HL-60/S4 treated with phorbol 12-myristate 13-acetate at 8.2 ng/mL for 4 days and 3 days (cell line): ENCODE measurements at regions not wholly inside any gene's neighbourhood (a gene's known extent, or its start where the extent isn't known, plus 50 kb on each side); places are given as distances from the start of the nearest gene placed in this dataset.
"Not testable (repeated sequence)": the region's sequence is repeated elsewhere in the genome, so short reads cannot be mapped to it uniquely, and the experiment has no call there.

Experiments used
- in situ Hi-C: fragments of 300-500 bp; cut with MboI; formaldehyde crosslinking; loops from 2 replicates; pipeline ENCODE4 v1.15.0; 2022; ENCODE audit warnings: low sequenced_read_pairs

DNA sequence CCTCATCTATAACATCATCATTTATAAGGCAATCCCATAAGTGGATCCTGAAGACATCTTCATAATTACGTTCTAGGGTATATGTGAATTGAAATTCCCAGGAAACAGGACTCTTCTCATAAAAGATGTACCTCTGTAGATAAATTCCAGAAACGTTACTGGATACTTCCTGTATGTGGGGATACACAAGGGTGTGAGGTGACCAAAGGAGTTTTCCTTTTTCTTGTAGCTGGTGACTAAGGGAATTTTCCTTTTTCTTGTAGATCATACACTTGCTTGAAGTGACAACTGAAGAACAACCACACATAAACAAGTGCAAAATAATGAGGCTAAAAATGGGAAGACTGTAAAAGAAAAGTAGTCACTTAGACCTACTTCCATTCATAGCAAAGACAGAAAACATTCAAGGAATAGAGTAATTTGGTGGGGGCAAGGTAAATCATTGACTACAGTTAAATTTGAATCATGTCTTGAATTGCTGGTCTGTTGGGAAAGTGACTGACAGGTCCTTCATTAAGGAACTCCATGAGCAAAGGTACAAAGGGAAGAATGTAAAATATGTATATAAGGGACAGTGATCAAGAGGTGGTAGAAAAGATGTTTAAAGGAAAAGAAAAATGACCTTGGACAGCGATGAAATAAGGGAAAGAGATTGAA lies 53.2 kb upstream of the UBE2E3 start:
- in situ Hi-C loops, result no loop called here

DNA sequence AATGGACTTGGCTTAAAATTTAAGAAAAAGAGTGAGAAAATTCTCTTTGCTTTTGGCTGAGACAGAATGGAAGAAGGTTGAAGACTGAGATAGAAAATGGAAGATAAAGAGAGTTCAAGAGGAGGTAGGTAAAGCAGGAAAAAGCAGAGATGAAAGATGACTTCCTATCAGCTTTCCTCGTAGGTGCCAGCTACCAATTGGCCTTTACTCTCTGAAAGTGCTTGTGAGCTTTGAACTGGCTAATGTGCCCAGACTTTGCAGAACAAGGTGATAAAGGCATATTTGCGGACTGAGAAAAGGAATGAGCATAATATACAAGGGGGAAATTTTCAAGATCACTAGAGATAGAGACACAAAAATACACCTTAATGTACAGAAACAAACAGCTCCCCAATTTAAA lies 54.7 kb upstream of the UBE2E3 start:
- in situ Hi-C loops, result no loop called here

DNA sequence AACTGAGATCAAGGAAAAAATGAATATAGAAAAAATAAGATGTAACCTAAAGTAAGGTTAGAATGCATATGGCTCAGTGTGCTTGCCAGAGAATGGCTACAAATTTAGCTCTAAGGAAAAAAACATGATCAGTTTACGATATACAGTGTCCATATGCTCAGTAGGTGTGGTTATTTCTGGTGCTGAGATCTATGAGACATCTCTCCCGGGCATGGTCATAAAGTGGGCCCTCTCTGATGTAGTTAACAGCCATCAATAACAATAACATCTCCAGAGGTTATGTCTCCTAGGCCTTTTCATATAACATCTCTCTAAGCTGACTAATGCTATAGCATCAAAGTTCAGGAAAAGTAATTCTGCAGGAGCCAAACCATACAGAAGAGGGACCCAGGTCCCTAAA lies 56.3 kb upstream of the UBE2E3 start:
- in situ Hi-C loops, result no loop called here

DNA sequence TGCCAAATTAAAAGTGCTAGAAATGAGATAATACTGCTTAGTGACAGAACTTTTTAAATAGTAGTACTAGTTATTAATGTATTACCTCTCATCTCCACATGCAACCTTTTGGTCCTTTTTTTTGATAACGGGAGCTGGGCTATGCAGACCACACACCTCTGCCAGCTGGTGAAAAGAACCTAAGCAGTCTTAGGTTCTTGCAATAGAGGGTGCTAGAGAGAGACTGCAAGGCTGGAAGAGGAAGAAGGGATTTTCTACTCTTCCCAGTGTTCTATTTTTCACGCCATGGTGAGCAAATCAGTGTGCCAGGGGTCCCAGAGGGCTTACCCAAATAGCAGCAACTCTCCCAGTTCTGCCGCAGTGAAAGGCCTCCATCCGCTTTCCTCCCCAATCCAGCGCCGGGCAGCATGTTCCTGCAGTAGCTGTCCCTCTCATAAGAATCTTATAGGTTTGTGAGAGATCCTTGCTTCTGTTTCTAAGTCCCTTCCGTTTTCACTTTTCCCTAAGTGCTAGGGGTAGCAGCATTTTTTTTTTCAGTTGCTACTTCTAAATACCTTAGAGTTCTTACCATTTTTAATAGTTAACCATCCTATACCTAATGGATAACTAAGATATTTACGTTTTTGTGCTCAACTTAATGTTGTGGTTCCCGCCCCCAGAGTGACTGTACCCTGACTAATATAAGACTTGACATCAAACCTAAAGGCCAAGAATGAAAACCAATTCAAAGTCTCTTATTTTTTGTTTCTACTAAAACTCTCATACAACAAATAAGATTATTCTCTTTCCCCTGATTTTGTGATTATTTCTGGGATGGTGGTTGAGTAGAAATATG lies 69.4 kb upstream of the UBE2E3 start:
- in situ Hi-C loops, result no loop called here

DNA sequence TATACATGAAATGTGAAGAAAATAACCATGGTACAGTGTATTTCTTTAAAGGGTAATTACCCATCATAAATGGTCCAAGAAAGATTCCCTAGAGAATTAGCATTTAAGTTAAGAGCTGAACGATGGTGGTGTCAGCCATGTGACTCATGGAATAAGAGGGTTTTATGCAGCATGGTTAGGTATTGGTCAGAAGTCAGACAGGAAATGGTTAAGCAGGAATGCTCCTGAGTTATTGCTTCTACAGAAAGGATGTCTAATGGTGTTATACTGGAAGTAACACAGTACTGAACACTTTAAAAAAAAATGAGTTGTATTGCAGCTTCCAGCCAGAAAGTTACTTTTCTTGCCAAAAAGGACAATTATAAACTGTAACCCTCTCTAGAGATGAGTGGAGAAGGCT lies 72.7 kb upstream of the UBE2E3 start:
- in situ Hi-C loops, result no loop called here

DNA sequence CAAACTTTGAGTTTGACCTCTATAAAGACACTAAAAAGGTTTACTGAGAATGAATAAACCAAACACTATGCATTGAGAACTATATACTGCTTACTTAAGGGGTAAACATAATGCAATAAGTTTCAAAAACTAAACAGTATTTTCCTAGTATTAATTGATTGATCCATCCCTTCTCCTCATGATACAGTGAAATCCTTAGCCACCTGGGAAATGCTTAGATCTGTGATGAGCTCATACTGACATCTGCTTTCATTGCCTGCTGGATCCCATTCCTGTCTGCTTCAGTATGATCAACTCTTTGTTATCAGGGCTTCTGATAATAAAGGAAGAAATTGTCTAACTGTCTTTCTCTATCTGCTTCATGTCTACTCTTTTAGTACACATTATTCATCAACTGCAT lies 74.9 kb upstream of the UBE2E3 start:
- in situ Hi-C loops, result no loop called here

DNA sequence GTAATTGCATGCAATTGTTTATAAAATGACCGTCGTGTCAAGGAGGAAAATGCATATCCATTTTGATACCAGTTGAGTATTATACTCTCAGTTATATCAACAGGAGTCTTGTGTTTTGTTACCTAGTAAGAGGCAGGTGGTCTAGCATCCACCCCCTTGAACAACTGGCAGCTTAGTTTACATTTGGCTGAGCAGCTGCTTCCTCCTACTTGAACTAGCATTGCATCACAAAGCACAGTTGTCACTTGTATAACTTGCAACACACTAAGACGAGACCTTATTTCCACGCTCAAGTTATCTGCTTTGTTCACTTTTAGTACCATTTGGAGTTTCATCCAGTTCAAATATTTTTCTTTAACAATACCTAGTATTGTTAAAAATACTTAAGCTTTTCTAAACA lies 75.4 kb upstream of the UBE2E3 start:
- in situ Hi-C loops, result no loop called here

DNA sequence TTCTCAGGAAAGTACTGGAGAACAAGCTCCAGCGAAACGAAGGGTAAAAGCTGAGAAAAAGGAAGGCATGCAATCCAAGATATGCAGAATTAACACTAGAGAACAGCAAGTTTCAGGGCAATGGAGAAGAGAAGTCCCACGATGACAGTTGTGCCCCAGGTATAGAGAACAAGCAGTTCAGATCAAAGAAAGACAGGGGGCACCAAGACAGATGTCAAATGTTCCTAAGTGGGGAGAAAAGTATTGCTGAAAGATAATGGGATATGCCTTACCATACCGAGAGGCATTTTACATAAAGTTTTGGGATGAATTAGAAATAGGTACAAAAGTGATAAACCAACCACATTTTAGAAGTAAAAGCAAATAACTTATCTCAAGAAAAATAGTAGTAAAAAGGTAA lies 79.1 kb upstream of the UBE2E3 start:
- in situ Hi-C loops, result no loop called here

DNA sequence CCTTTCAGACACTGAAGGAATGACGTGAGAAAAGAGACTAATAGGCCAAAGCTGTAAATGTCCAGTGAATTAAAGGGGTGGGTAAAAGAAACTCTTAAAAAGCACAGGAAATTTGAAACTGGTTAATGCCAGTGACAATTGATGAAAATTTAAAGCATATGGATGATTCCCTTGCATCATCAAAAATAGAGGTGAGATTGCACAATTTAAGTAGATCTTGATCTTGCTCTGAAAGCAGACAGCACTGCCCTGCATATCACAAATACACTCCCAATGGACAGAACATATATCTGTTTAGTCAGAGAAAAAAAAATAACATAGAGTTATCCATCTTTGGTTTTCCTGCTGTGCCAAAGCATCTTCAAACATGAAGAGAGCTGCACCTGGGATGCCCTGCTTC lies 86.7 kb upstream of the UBE2E3 start:
- in situ Hi-C loops, result no loop called here

DNA sequence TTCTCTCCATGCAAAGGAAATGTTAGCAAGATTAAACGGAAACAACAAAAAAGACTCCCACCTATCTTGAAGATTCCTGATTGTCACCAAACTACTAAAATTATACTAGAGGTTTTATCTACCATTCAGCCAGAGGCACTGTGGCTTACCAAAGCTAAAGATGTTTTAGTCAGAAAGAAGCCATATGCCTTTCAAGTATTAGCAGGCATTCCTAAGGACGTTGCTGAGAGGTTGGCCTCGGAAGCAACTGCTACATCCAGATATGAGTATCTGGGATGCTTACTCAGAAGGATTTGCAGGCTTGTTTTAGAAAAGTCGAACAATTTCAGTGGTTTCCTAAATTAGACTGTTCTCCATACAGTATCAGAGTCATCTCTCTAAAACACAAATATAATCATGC lies 88.3 kb upstream of the UBE2E3 start:
- in situ Hi-C loops, result no loop called here

DNA sequence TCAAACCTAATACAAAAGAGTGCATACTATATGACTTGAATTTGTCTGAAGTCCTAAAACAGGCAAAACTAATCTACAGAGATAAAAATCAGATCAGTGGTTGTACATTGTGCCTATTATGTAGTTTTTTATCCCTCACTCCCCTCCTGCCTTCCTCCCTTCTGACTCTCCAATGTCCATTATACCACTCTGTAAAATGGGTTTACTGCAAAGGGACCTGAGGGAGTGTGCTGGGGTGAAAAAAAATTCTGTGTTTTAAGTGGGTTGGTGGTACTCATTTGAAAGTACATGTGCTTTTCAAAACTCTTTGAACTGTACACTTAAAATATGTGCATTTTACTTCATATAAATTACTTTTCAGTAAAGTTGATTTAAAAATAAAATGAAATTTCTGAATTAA lies 89.0 kb upstream of the UBE2E3 start:
- in situ Hi-C loops, result no loop called here

DNA sequence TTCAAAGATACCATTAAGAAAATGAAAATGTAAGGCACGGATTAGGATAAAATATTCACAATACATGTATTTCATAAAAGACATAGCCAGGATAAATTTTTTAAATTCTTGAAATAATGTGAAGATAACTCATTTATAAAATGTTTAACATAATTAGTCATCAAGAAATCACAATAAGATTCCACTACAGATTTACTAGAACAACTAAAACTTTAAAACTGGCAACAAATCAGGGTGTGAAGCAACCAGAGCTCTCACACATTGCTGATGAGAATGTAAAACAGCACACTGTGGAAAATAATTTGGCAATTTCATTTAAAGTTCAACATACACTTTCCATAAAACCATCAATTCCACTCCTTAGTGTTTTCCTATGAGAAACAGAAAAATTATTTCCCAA lies 89.6 kb upstream of the UBE2E3 start:
- in situ Hi-C loops, result no loop called here

DNA sequence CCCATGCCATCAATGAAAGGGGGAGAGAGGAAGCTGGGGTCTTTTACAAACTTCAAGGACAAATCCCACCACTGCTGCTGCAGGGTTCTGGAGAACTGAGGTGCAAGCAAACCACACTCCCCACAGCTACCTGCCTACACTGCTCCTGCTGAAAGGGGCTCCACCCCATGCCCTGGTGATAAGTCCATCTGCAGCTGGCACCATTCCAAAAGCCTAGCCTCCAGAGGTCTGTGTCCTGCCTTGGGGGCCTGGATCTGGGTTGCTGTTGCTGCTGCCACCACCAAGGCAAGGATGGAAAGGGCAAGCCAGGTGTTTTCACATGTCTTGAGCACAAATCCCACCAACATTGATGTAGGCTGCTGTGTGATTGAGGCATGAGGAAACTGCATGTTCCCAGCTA lies 97.4 kb upstream of the UBE2E3 start:
- in situ Hi-C loops, result no loop called here

DNA sequence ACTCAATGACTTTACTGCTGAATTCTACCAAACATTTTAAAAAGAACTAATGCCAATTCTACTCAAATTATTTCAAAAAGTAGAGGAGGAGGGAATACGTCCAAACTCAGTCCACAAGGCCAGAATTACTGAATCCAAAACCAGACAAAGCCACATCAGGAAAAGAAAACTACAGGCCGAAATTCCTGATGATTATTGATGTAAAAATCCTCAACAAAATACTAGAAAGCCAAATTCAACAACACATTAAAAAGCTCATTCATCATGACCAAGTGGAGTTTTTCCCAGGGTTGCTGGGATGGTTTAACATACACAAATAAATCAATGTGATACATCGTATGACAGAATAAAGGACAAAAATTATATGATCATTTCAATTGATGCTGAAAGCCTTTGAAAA lies 103.9 kb upstream of the UBE2E3 start:
- in situ Hi-C loops, result no loop called here

DNA sequence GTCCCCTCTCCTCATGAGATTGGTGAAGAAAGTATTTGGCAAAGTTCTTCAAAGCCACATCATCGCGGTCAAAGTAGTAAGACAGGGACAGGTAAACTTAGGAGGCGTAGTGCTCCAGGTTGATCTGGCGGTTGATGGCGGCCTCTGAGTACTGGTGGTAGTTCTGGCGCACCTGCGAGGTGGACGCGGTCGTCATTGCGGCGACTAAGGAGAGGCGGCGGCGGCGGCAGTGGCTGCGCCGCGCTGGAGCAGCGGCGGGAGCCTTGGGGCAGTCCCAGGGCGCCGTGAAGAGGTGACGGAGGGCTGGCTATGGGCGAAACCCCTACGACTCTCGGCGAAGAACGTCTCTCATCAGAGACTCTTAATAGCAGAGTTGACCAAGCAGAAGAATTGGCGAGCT lies 107.2 kb upstream of the UBE2E3 start:
- in situ Hi-C loops, result no loop called here

DNA sequence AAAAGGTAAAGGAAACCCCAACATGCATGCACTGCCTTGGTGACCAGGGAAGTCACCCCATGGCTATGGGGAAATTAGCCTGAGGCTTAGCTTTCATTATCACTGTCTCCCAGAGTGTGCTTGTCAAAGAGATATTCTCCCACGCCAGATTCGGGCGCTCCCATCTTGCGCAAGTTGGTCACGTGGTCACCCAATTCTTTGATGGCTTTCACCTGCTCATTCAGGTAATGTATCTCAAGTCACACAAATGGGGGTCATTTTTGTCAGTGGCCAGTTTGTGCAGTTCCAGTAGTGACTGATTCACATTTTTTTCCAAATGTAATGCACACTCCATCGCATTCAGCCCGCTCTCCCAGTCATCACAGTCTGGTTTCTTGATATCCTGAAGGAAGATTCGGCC lies 107.6 kb upstream of the UBE2E3 start:
- in situ Hi-C loops, result not testable (repeated sequence)

DNA sequence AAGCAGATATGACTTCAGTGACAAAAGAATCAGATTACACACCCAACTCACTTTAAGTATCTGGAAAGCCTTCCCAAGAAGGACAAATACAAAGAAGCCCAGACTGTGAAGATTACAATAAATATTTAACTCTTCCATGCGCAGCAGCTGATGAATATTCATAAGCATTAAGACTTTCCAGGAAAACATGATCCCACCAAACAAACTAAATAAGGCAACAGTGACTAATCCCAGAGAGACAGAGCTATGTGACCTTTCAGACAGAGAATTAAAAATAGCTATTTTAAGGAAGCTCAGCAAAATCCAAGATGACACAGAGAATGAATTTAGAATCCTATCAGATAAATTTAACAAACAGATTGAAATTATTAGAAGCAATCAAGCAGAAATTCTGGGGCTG lies 108.2 kb upstream of the UBE2E3 start:
- in situ Hi-C loops, result no loop called here

DNA sequence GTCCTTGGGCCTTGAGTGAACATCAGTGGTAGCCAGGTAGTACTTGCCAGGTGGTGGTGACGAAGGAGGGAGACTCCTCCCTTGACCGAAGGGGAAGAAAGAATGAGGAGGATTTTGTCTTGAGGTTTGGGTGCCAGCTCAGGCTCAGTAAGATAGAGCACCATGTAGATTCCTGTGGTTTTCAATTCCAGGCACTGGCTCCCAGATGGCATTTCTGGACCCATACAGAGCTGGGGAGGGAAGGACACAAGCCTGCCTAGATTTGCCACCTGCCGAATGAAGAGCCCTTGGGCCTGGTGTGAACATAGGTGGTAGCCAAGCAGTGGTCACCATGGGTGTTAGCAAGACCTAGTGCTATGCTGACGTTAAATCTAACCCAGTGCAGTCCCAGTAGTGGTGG lies 108.8 kb upstream of the UBE2E3 start:
- in situ Hi-C loops, result no loop called here

DNA sequence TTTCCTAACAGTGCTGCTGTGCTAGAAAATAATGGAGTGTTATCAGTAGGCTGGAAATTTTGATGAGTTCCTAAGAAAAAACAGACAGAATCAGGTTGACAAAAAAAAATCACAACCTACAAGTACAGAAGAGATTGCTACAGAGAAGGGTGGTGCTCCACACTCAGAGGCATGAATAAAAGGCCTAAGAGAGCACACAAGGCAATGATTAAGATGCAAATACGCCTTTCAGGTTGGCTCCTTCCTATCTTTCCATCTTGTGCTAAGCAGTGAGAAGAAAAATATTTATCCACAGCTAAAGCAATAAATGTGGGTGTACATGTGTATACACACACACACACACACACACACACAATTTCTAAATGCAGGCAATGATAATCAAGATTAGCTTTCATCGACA lies 130.6 kb upstream of the UBE2E3 start:
- in situ Hi-C loops, result no loop called here

DNA sequence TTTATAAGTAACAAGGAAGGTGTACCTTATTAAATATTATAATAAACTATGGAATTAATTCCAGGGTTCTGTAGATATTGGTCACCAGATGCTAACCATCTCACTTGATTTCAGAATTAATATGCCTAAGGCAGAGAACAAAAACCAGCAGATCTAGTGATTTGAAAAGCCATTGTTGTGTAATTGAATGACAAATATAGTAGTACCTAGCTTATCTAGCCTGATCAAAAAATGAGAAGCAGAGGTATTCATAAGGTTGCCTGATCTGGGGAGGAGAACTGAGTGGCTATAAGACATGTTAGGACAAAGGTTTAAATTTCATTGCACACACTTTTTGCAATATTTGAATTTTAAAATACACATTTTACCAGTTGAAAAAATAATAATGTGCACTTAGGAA lies 132.0 kb upstream of the UBE2E3 start:
- in situ Hi-C loops, result no loop called here

DNA sequence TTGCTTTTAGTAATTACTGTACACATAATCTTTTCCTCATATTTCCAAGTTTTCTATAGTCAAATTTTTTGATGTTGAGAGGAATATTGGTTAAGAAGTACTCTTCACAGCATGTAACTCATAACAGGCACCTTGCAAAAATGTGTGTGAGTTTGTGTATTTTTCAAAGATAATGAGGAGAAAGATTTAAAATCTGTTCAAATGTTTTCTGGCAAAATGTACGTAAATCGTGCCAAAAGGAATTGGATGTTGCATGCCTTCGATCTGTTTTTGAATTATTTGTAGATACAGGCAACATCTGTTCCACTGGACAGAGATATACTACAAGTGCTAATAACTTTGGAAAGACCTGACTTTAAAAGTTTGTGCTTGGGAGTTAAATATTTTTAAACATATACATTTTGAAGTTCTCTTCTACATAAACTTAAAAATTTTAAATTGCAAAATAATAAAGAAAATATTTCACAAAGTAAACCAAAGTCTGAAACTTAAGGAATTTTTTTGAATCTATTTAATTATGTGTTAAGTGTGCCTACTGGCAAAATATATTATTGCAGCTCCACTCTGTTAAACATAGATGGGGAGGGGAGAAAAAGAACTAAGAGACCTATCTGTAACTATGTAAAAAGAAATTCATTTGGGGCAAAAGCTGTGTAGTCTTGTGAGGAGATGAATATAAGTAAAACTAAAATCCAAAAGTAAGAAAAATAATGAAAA lies 133.5 kb upstream of the UBE2E3 start:
- in situ Hi-C loops, result no loop called here

DNA sequence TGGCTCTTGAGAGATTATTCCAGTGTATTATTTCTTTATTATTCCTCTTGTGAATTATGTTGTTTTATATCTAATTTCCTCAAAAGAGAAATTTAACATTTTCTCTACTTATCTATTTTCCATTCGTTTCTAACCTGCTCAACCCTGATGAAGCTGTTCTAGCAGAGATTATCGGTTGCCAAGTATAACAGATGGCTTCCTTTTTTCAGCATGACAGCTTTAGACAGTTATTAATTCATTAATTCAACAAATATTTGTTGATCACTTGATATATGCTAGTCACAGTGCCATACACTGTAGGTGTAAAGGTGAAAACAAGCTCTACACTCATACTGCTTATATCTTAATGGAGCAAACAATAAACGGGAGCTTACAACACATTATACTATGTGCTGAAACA lies 137.9 kb upstream of the UBE2E3 start:
- in situ Hi-C loops, result no loop called here
